Neural progenitor cell (in vitro differentiated cells): ENCODE measurements at regions not wholly inside any gene's neighbourhood (a gene's known extent, or its start where the extent isn't known, plus 50 kb on each side); places are given as distances from the start of the nearest gene placed in this dataset.

Source experiments
- DNase-seq: peaks from one replicate; pipeline ENCODE4 v3.0.0-alpha.2; 2016; ENCODE audit warnings: low spot score
- H2AFZ ChIP-seq: fragments of 200-600 bp; sonication (generic); replicated peaks from 2 replicates; pipeline ENCODE4 v1.6.1; 2016; ENCODE audit warnings: antibody characterized with exemption
- H3F3A ChIP-seq: fragments of 200-600 bp; sonication (generic); 2 replicates; pipeline ENCODE4 v1.6.1; 2016; ENCODE audit warnings: antibody characterized with exemption, low read depth
- H3K27ac ChIP-seq: fragments of 200-600 bp; sonication (generic); 2 replicates; pipeline ENCODE4 v1.5.1; 2016; ENCODE audit warnings: mild to moderate bottlenecking
- H3K27me3 ChIP-seq: fragments of 200-600 bp; sonication (generic); 2 replicates; pipeline ENCODE4 v1.6.1; 2016; ENCODE audit warnings: mild to moderate bottlenecking, moderate library complexity
- H3K36me3 ChIP-seq: fragments of 200-600 bp; sonication (generic); 2 replicates; pipeline ENCODE4 v1.5.1; 2016
- H3K4me1 ChIP-seq: fragments of 200-600 bp; sonication (generic); 2 replicates; pipeline ENCODE4 v1.6.1; 2016; ENCODE audit warnings: mixed run types
- H3K4me2 ChIP-seq: fragments of 200-600 bp; sonication (generic); 2 replicates; pipeline ENCODE4 v1.6.1; 2016
- H3K4me3 ChIP-seq: fragments of 200-600 bp; sonication (generic); 2 replicates; pipeline ENCODE4 v1.5.1; 2016
- H3K79me2 ChIP-seq: fragments of 200-600 bp; sonication (generic); 2 replicates; pipeline ENCODE4 v1.6.1; 2016; ENCODE audit warnings: low read depth
- H3K9ac ChIP-seq: fragments of 200-600 bp; sonication (generic); 2 replicates; pipeline ENCODE4 v1.6.1; 2016
- H3K9me3 ChIP-seq: fragments of 200-600 bp; sonication (generic); 2 replicates; pipeline ENCODE4 v1.5.1; 2016; ENCODE audit warnings: low read depth
- H4K20me1 ChIP-seq: fragments of 200-600 bp; sonication (generic); 2 replicates; pipeline ENCODE4 v1.6.1; 2016; ENCODE audit warnings: low read depth
- H3K27ac Mint-ChIP-seq: 3 replicates; pipeline ENCODE4 v1.8.0; 2021; ENCODE audit warnings: mixed read lengths
- H3K27me3 Mint-ChIP-seq: 2 replicates; pipeline ENCODE4 v1.8.0; 2022; ENCODE audit warnings: low read depth, mild to moderate bottlenecking, inconsistent platforms, moderate library complexity, mixed read lengths; ENCODE audit not compliant: insufficient read depth
- H3K36me3 Mint-ChIP-seq: 3 replicates; pipeline ENCODE4 v1.8.0; 2021; ENCODE audit warnings: mixed read lengths
- H3K4me1 Mint-ChIP-seq: 3 replicates; pipeline ENCODE4 v1.8.0; 2021; ENCODE audit warnings: mixed read lengths
- H3K4me3 Mint-ChIP-seq: 3 replicates; pipeline ENCODE4 v1.8.0; 2021; ENCODE audit warnings: mild to moderate bottlenecking, moderate library complexity, mixed read lengths
- H3K9me3 Mint-ChIP-seq: 3 replicates; pipeline ENCODE4 v1.8.0; 2020; ENCODE audit warnings: mixed read lengths
- EZH2 ChIP-seq: fragments of 200-600 bp; sonication (generic); IDR thresholded peaks from 2 replicates; pipeline ENCODE4 v1.6.1; 2017; ENCODE audit warnings: antibody characterized with exemption, mild to moderate bottlenecking, moderate library complexity
- EZH2phosphoT487 ChIP-seq: fragments of 200-600 bp; sonication (generic); IDR thresholded peaks from 2 replicates; pipeline ENCODE4 v1.6.1; 2017; ENCODE audit warnings: antibody characterized with exemption
- TF ChIP-seq, protein P1 (sequence below): fragments of 200-600 bp; sonication (generic); IDR thresholded peaks from 2 replicates; pipeline ENCODE4 v1.5.1; 2017; ENCODE audit warnings: antibody characterized with exemption, mild to moderate bottlenecking

DNA sequence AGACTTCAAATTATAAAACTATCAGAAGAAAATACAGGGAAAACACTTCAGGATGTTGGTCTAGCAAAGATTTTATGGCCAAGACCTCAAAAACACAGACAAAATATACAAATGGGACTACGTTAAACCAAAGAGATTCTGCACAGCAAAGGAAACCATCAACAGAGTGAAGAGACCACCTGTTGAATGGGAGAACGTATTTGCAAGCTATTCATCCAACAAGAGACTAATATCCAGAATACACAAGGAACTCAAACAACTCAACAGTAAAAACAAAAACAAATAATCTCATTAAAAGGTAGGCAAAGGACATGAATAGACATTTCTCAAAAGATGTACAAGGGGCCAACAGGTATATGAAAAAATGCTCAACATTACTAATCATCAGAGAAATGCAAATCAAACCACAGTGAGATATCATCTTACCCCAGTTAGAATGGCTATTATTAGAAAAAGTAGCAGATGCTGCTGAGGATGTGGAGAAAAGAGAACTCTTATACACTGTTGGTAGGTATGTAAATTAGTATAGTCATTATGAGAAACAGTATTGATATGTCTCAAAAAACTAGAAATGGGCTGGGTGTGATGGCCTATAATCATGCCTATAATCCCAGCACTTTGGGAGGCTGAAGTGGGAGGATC, 112.6 kb downstream of the LRIG2 start:
- Histone ChIP-seq H3K36me3 (no peaks in the 10 kb centered on the region), H4K20me1 (no peaks in the 10 kb centered on the region), H3K4me3 (no peak overlapping the region), H3F3A (no peaks in the 10 kb centered on the region), H3K27ac (no peak overlapping the region), H3K9ac (no peak overlapping the region), H3K9me3 (no peaks in the 10 kb centered on the region), H3K4me2 (no peak overlapping the region), H3K79me2 (no peaks in the 10 kb centered on the region), H2AFZ (no peak overlapping the region), H3K27me3 (no peaks in the 10 kb centered on the region), H3K4me1 (no peaks in the 10 kb centered on the region)
- Mint-ChIP-seq H3K27ac (no peak overlapping the region), H3K9me3 (no peaks in the 10 kb centered on the region), H3K4me3 (no peak overlapping the region), H3K36me3 (no peaks in the 10 kb centered on the region), H3K4me1 (no peaks in the 10 kb centered on the region), H3K27me3 (peaks cover 2% of the 10 kb centered on the region)
- TF ChIP-seq, protein P1, sequence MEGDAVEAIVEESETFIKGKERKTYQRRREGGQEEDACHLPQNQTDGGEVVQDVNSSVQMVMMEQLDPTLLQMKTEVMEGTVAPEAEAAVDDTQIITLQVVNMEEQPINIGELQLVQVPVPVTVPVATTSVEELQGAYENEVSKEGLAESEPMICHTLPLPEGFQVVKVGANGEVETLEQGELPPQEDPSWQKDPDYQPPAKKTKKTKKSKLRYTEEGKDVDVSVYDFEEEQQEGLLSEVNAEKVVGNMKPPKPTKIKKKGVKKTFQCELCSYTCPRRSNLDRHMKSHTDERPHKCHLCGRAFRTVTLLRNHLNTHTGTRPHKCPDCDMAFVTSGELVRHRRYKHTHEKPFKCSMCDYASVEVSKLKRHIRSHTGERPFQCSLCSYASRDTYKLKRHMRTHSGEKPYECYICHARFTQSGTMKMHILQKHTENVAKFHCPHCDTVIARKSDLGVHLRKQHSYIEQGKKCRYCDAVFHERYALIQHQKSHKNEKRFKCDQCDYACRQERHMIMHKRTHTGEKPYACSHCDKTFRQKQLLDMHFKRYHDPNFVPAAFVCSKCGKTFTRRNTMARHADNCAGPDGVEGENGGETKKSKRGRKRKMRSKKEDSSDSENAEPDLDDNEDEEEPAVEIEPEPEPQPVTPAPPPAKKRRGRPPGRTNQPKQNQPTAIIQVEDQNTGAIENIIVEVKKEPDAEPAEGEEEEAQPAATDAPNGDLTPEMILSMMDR = no peak
- TF ChIP-seq EZH2phosphoT487 (no peak), EZH2 (no peak)
- no peak for DNase-seq

DNA sequence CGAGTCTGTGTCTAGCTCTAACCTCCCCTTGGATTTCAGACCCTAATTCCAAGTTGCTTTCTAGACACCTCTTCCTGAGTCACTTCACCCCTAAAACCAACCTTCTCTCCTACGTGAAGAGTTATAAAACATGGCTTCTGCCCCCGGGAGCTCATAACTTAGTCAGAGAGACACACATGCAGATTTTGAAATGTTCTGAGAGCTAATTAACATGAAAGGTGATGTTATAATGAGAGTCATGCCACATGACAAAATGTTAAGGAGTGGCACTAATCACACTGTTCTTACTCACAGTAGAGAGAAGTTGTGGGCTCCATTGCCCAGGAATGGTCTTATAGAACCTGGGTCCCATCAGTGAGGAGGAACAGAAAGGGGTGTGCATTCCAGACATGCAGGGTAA, 117.1 kb downstream of the LRIG2 start:
- H3K9me3 ChIP-seq = no peaks in the 10 kb centered on the region
- H3K27ac ChIP-seq = no peak overlapping the region
- no peaks in the 10 kb centered on the region for H3K27me3 ChIP-seq
- no peaks in the 10 kb centered on the region for H3F3A ChIP-seq
- H4K20me1 ChIP-seq = no peaks in the 10 kb centered on the region
- Mint-ChIP-seq H3K36me3 (no peaks in the 10 kb centered on the region), H3K4me3 (no peak overlapping the region), H3K4me1 (no peaks in the 10 kb centered on the region), H3K27ac (no peak overlapping the region), H3K9me3 (no peaks in the 10 kb centered on the region), H3K27me3 (peaks cover 2% of the 10 kb centered on the region)
- H3K79me2 ChIP-seq = no peaks in the 10 kb centered on the region
- TF ChIP-seq, protein P1 = no peak
- no peak overlapping the region for H3K9ac ChIP-seq
- no peaks in the 10 kb centered on the region for H3K36me3 ChIP-seq
- no peak for DNase-seq
- no peaks in the 10 kb centered on the region for H3K4me1 ChIP-seq
- no peak overlapping the region for H2AFZ ChIP-seq
- no peak overlapping the region for H3K4me2 ChIP-seq
- H3K4me3 ChIP-seq = no peak overlapping the region

DNA sequence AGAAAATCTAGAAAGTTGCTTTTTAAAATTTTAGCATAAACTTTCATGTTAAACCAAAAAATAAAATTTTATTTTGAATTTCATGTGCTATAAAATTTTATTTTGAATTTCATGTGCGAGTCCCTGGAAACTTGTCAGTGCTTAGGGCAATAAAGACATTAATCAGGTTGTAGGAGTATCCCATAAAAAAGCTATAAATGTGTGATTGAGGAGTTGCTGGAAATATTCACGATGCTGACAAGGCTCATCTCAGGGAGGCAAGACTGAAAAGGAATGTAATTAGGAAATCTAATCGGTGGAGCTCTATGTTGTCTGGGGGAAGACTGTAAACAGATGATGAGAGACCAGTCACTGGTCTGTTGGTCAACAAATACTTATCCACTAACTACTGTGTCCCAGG, 117.9 kb downstream of the LRIG2 start:
- Histone ChIP-seq H3K9ac (no peak overlapping the region), H3K4me3 (no peak overlapping the region), H3K36me3 (no peaks in the 10 kb centered on the region), H3K27ac (no peak overlapping the region), H4K20me1 (no peaks in the 10 kb centered on the region), H2AFZ (no peak overlapping the region), H3K27me3 (no peaks in the 10 kb centered on the region), H3K4me2 (no peak overlapping the region), H3F3A (no peaks in the 10 kb centered on the region), H3K79me2 (no peaks in the 10 kb centered on the region), H3K9me3 (no peaks in the 10 kb centered on the region), H3K4me1 (no peaks in the 10 kb centered on the region)
- TF ChIP-seq, protein P1 = no peak
- TF ChIP-seq EZH2phosphoT487 (no peak), EZH2 (no peak)
- no peak for DNase-seq
- Mint-ChIP-seq H3K27me3 (peaks cover 2% of the 10 kb centered on the region), H3K9me3 (no peaks in the 10 kb centered on the region), H3K4me3 (no peak overlapping the region), H3K4me1 (no peaks in the 10 kb centered on the region), H3K36me3 (no peaks in the 10 kb centered on the region), H3K27ac (no peak overlapping the region)
